Left kidney (tissue), 1 donor: ENCODE measurements at regions not wholly inside any gene's neighbourhood (a gene's known extent, or its start where the extent isn't known, plus 50 kb on each side); places are given as distances from the start of the nearest gene placed in this dataset.

Experiments
- DNase-seq: peaks from one replicate; pipeline ENCODE4 v3.0.0-alpha.2; 2013

GRCh38 chr6:15872241-15873103, 209.6 kb upstream of the DTNBP1 start:
- DNase-seq = no peak

- DNase-seq = no peak
Measured at GRCh38 chr6:15871276-15871675, 208.4 kb upstream of the DTNBP1 start.

- no peak for DNase-seq
Measured at GRCh38 chr6:15870333-15871043, 207.7 kb upstream of the DTNBP1 start.

GRCh38 chr6:15864708-15865062, 201.9 kb upstream of the DTNBP1 start:
- no peak for DNase-seq

- no peak for DNase-seq
Measured at GRCh38 chr6:15864038-15864707, 201.3 kb upstream of the DTNBP1 start.

- DNase-seq = no peak
Measured at GRCh38 chr6:15862810-15863209, 200.0 kb upstream of the DTNBP1 start.

GRCh38 chr6:15861486-15861885, 198.7 kb upstream of the DTNBP1 start:
- no peak for DNase-seq

- no peak for DNase-seq
Measured at GRCh38 chr6:15854826-15855710, 192.2 kb upstream of the DTNBP1 start.

- no peak for DNase-seq
Measured at GRCh38 chr6:15854378-15854777, 191.6 kb upstream of the DTNBP1 start.

- no peak for DNase-seq
Measured at GRCh38 chr6:15853259-15853658, 190.4 kb upstream of the DTNBP1 start.

GRCh38 chr6:15852289-15852688, 189.5 kb upstream of the DTNBP1 start:
- DNase-seq = no peak

- DNase-seq = no peak
Measured at GRCh38 chr6:15849395-15849794, 186.6 kb upstream of the DTNBP1 start.

- DNase-seq = peak; percentile 19
Measured at GRCh38 chr6:15845492-15845891, 182.7 kb upstream of the DTNBP1 start.

- DNase-seq = no peak
Measured at GRCh38 chr6:15843764-15844163, 180.9 kb upstream of the DTNBP1 start.

- DNase-seq = no peak
Measured at GRCh38 chr6:15843226-15843625, 180.4 kb upstream of the DTNBP1 start.

- DNase-seq = no peak
Measured at GRCh38 chr6:15842727-15843117, 179.9 kb upstream of the DTNBP1 start.

GRCh38 chr6:15841937-15842726, 179.3 kb upstream of the DTNBP1 start:
- DNase-seq = no peak

GRCh38 chr6:15839969-15840541, 177.2 kb upstream of the DTNBP1 start:
- DNase-seq = no peak

GRCh38 chr6:15837205-15837604, 174.4 kb upstream of the DTNBP1 start:
- DNase-seq = no peak

GRCh38 chr6:15832841-15833240, 170.0 kb upstream of the DTNBP1 start:
- no peak for DNase-seq

GRCh38 chr6:15829156-15829555, 166.3 kb upstream of the DTNBP1 start:
- DNase-seq = no peak
